Astrocyte of the spinal cord (primary cell): ENCODE measurements at regions not wholly inside any gene's neighbourhood (a gene's known extent, or its start where the extent isn't known, plus 50 kb on each side); places are given as distances from the start of the nearest gene placed in this dataset.

ENCODE experiments used
- DNase-seq: peaks from one replicate; pipeline ENCODE4 v3.0.0; 2011; ENCODE audit warnings: low read depth, low spot score
- H3K4me3 ChIP-seq: 2 replicates; pipeline ENCODE4 v1.5.1; 2011; ENCODE audit warnings: low read depth, mild to moderate bottlenecking, low read length, moderate library complexity
- CTCF ChIP-seq: IDR thresholded peaks from 2 replicates; pipeline ENCODE4 v1.5.1; 2012; ENCODE audit warnings: low read depth, mild to moderate bottlenecking, low read length, inconsistent platforms
- in situ Hi-C: cut with HindIII; loops from 2 replicates; pipeline ENCODE4 v1.10.0; 2017; ENCODE audit warnings: low sequenced_read_pairs

- TF ChIP-seq CTCF, result no peak
- in situ Hi-C loops, result no loop called here
- no peak overlapping the region for H3K4me3 ChIP-seq
- no peak for DNase-seq
These were observed 416.0 kb downstream of the SHQ1 start for GRCh38 chr3:72432246-72432645.

- no peak overlapping the region for H3K4me3 ChIP-seq
- in situ Hi-C loops, result no loop called here
- TF ChIP-seq CTCF, result no peak
- no peak for DNase-seq
These were observed 418.5 kb downstream of the SHQ1 start for GRCh38 chr3:72429589-72430353.

- in situ Hi-C loops, result no loop called here
- no peak overlapping the region for H3K4me3 ChIP-seq
- TF ChIP-seq CTCF, result no peak
- DNase-seq, result no peak
These were observed 419.4 kb downstream of the SHQ1 start for GRCh38 chr3:72428803-72429202.

GRCh38 chr3:72427624-72428023 is 420.6 kb downstream of the SHQ1 start:
- no peak overlapping the region for H3K4me3 ChIP-seq
- no peak for DNase-seq
- in situ Hi-C loops, result no loop called here
- TF ChIP-seq CTCF, result no peak

- in situ Hi-C loops, result no loop called here
- no peak for DNase-seq
- no peak overlapping the region for H3K4me3 ChIP-seq
- TF ChIP-seq CTCF, result no peak
These were observed 421.4 kb downstream of the SHQ1 start for GRCh38 chr3:72426618-72427397.

GRCh38 chr3:72423643-72424042 is 424.6 kb downstream of the SHQ1 start:
- no peak for TF ChIP-seq CTCF
- DNase-seq, result no peak
- in situ Hi-C loops, result no loop called here

More at GRCh38 chr3:72423643-72424042, 424.6 kb downstream of the SHQ1 start:
- H3K4me3 ChIP-seq, result no peak overlapping the region
